Rectal smooth muscle tissue (tissue), 1 donor: ENCODE measurements at regions not wholly inside any gene's neighbourhood (a gene's known extent, or its start where the extent isn't known, plus 50 kb on each side); places are given as distances from the start of the nearest gene placed in this dataset.
"Not testable (repeated sequence)": the region's sequence is repeated elsewhere in the genome, so short reads cannot be mapped to it uniquely, and the experiment has no call there.

Source experiments
- H3K27ac ChIP-seq: one replicate; pipeline ENCODE4 v1.7.0; 2013; ENCODE audit warnings: low read depth, low read length, inconsistent platforms
- H3K27me3 ChIP-seq: one replicate; pipeline ENCODE4 v1.7.0; 2013; ENCODE audit warnings: low read length; ENCODE audit not compliant: control insufficient read depth, insufficient read depth
- H3K36me3 ChIP-seq: one replicate; pipeline ENCODE4 v1.7.0; 2013; ENCODE audit warnings: low read length; ENCODE audit not compliant: control insufficient read depth, insufficient read depth
- H3K4me1 ChIP-seq: one replicate; pipeline ENCODE4 v1.7.0; 2013; ENCODE audit warnings: low read length; ENCODE audit not compliant: control insufficient read depth, insufficient read depth
- H3K4me3 ChIP-seq: one replicate; pipeline ENCODE4 v1.7.0; 2013; ENCODE audit warnings: low read length
- H3K9ac ChIP-seq: one replicate; pipeline ENCODE4 v1.7.0; 2013; ENCODE audit warnings: low read length

GRCh38 chr13:87820241-87820640, 149.1 kb downstream of the SLITRK5 start:
- no peaks in the 10 kb centered on the region for H3K36me3 ChIP-seq
- H3K4me1 ChIP-seq = no peaks in the 10 kb centered on the region
- H3K27me3 ChIP-seq = no peaks in the 10 kb centered on the region
- no peak overlapping the region for H3K9ac ChIP-seq
- H3K4me3 ChIP-seq = no peak overlapping the region
- H3K27ac ChIP-seq = no peak overlapping the region

GRCh38 chr13:87821512-87821911, 150.3 kb downstream of the SLITRK5 start:
- Histone ChIP-seq H3K9ac (no peak overlapping the region), H3K36me3 (no peaks in the 10 kb centered on the region), H3K4me3 (no peak overlapping the region), H3K4me1 (no peaks in the 10 kb centered on the region), H3K27ac (no peak overlapping the region), H3K27me3 (no peaks in the 10 kb centered on the region)

GRCh38 chr13:87826301-87826700, 155.1 kb downstream of the SLITRK5 start:
- H3K4me3 ChIP-seq, H3K36me3 ChIP-seq, H3K4me1 ChIP-seq, H3K9ac ChIP-seq, H3K27ac ChIP-seq, H3K27me3 ChIP-seq: not testable (repeated sequence)

GRCh38 chr13:87827479-87827878, 156.3 kb downstream of the SLITRK5 start:
- no peak overlapping the region for H3K27ac ChIP-seq
- no peaks in the 10 kb centered on the region for H3K4me1 ChIP-seq
- H3K9ac ChIP-seq = no peak overlapping the region
- no peaks in the 10 kb centered on the region for H3K27me3 ChIP-seq
- no peak overlapping the region for H3K4me3 ChIP-seq
- H3K36me3 ChIP-seq = no peaks in the 10 kb centered on the region

- no peak overlapping the region for H3K4me3 ChIP-seq
- H3K27me3 ChIP-seq = no peaks in the 10 kb centered on the region
- H3K4me1 ChIP-seq = no peaks in the 10 kb centered on the region
- H3K36me3 ChIP-seq = no peaks in the 10 kb centered on the region
- H3K27ac ChIP-seq = no peak overlapping the region
- no peak overlapping the region for H3K9ac ChIP-seq
Measured at GRCh38 chr13:87837522-87837921, 166.4 kb downstream of the SLITRK5 start.

- H3K27ac ChIP-seq = no peak overlapping the region
- no peak overlapping the region for H3K9ac ChIP-seq
- H3K36me3 ChIP-seq = no peaks in the 10 kb centered on the region
- H3K4me1 ChIP-seq = no peaks in the 10 kb centered on the region
- no peak overlapping the region for H3K4me3 ChIP-seq
- H3K27me3 ChIP-seq = no peaks in the 10 kb centered on the region
Measured at GRCh38 chr13:87837946-87838345, 166.8 kb downstream of the SLITRK5 start.

- H3K27ac ChIP-seq = no peak overlapping the region
- no peaks in the 10 kb centered on the region for H3K4me1 ChIP-seq
- H3K36me3 ChIP-seq = no peaks in the 10 kb centered on the region
- H3K9ac ChIP-seq = no peak overlapping the region
- H3K27me3 ChIP-seq = no peaks in the 10 kb centered on the region
- no peak overlapping the region for H3K4me3 ChIP-seq
Measured at GRCh38 chr13:87851410-87851809, 180.2 kb downstream of the SLITRK5 start.

- Histone ChIP-seq H3K4me1 (no peaks in the 10 kb centered on the region), H3K27me3 (no peaks in the 10 kb centered on the region)
Measured at GRCh38 chr13:87855553-87855952, 184.4 kb downstream of the SLITRK5 start.

GRCh38 chr13:87859261-87859660, 188.1 kb downstream of the SLITRK5 start:
- no peak overlapping the region for H3K4me3 ChIP-seq
- H3K9ac ChIP-seq = no peak overlapping the region
- no peaks in the 10 kb centered on the region for H3K36me3 ChIP-seq
- H3K4me1 ChIP-seq = no peaks in the 10 kb centered on the region
- no peak overlapping the region for H3K27ac ChIP-seq
- H3K27me3 ChIP-seq = no peaks in the 10 kb centered on the region

More at GRCh38 chr13:87855553-87855952, 184.4 kb downstream of the SLITRK5 start:
- Histone ChIP-seq H3K4me3 (no peak overlapping the region), H3K9ac (no peak overlapping the region), H3K36me3 (no peaks in the 10 kb centered on the region), H3K27ac (no peak overlapping the region)

- H3K4me3 ChIP-seq = no peak overlapping the region
- no peak overlapping the region for H3K9ac ChIP-seq
- H3K36me3 ChIP-seq = no peaks in the 10 kb centered on the region
- no peak overlapping the region for H3K27ac ChIP-seq
- H3K4me1 ChIP-seq = no peaks in the 10 kb centered on the region
- H3K27me3 ChIP-seq = no peaks in the 10 kb centered on the region
Measured at GRCh38 chr13:87867426-87867825, 196.3 kb downstream of the SLITRK5 start.

- H3K27me3 ChIP-seq = no peaks in the 10 kb centered on the region
- H3K4me1 ChIP-seq = no peaks in the 10 kb centered on the region
- no peak overlapping the region for H3K27ac ChIP-seq
- H3K4me3 ChIP-seq = no peak overlapping the region
- no peak overlapping the region for H3K9ac ChIP-seq
- no peaks in the 10 kb centered on the region for H3K36me3 ChIP-seq
Measured at GRCh38 chr13:87868731-87869130, 197.6 kb downstream of the SLITRK5 start.

GRCh38 chr13:87872813-87873212, 201.6 kb downstream of the SLITRK5 start:
- Histone ChIP-seq H3K9ac (no peak overlapping the region), H3K4me1 (no peaks in the 10 kb centered on the region), H3K4me3 (no peak overlapping the region), H3K27ac (no peak overlapping the region), H3K27me3 (no peaks in the 10 kb centered on the region), H3K36me3 (no peaks in the 10 kb centered on the region)

- Histone ChIP-seq H3K4me3 (no peak overlapping the region), H3K36me3 (no peaks in the 10 kb centered on the region), H3K9ac (no peak overlapping the region), H3K27me3 (no peaks in the 10 kb centered on the region), H3K27ac (no peak overlapping the region), H3K4me1 (no peaks in the 10 kb centered on the region)
Measured at GRCh38 chr13:87877477-87877876, 206.3 kb downstream of the SLITRK5 start.
